GM23338 (cell line): ENCODE measurements at regions not wholly inside any gene's neighbourhood (a gene's known extent, or its start where the extent isn't known, plus 50 kb on each side); places are given as distances from the start of the nearest gene placed in this dataset.

Experiments used
- ATAC-seq: fragments of 200-7000 bp; cut with Tn5 transposase; 3 replicates; pipeline ENCODE4 v1.9.1; 2020
- DNase-seq: peaks from one replicate; pipeline ENCODE4 v3.0.0-alpha.2; 2015; ENCODE audit warnings: low spot score
- H2AFZ ChIP-seq: fragments of 200-600 bp; sonication (generic); 2 replicates; pipeline ENCODE4 v1.8.0; 2016; ENCODE audit warnings: antibody characterized with exemption, mild to moderate bottlenecking, moderate library complexity
- H3F3A ChIP-seq: fragments of 200-600 bp; sonication (generic); replicated peaks from 2 replicates; pipeline ENCODE4 v1.8.0; 2017; ENCODE audit warnings: antibody characterized with exemption, mixed run types, low read depth
- H3K27ac ChIP-seq: fragments of 200-600 bp; sonication (generic); 2 replicates; pipeline ENCODE4 v1.6.1; 2016; ENCODE audit warnings: low read depth
- H3K27me3 ChIP-seq: fragments of 200-600 bp; sonication (generic); 2 replicates; pipeline ENCODE4 v1.8.0; 2016; ENCODE audit warnings: mild to moderate bottlenecking, mixed run types, moderate library complexity; ENCODE audit not compliant: insufficient read depth
- H3K36me3 ChIP-seq: fragments of 200-600 bp; sonication (generic); 2 replicates; pipeline ENCODE4 v1.8.0; 2016; ENCODE audit warnings: mild to moderate bottlenecking; ENCODE audit not compliant: insufficient read depth
- H3K4me1 ChIP-seq: fragments of 200-600 bp; sonication (generic); 2 replicates; pipeline ENCODE4 v1.8.0; 2016; ENCODE audit warnings: mild to moderate bottlenecking, moderate library complexity; ENCODE audit not compliant: insufficient read depth
- H3K4me2 ChIP-seq: fragments of 200-600 bp; sonication (generic); 2 replicates; pipeline ENCODE4 v1.7.1; 2017; ENCODE audit warnings: mixed run types
- H3K4me3 ChIP-seq: fragments of 200-600 bp; sonication (generic); 2 replicates; pipeline ENCODE4 v1.6.1; 2016; ENCODE audit warnings: mixed run types
- H3K79me2 ChIP-seq: fragments of 200-600 bp; sonication (generic); replicated peaks from 2 replicates; pipeline ENCODE4 v1.8.0; 2017; ENCODE audit warnings: mild to moderate bottlenecking; ENCODE audit not compliant: insufficient read depth
- H3K9me2 ChIP-seq: fragments of 200-600 bp; sonication (generic); 2 replicates; pipeline ENCODE4 v1.8.0; 2017; ENCODE audit not compliant: insufficient read depth
- H4K20me1 ChIP-seq: fragments of 200-600 bp; sonication (generic); replicated peaks from 2 replicates; pipeline ENCODE4 v1.8.0; 2017; ENCODE audit warnings: mild to moderate bottlenecking; ENCODE audit not compliant: insufficient read depth
- H3K27ac Mint-ChIP-seq: 2 replicates; pipeline ENCODE4 v1.8.0; 2020; ENCODE audit warnings: inconsistent platforms, mild to moderate bottlenecking, moderate library complexity, mixed read lengths
- H3K27me3 Mint-ChIP-seq: 3 replicates; pipeline ENCODE4 v1.8.0; 2022; ENCODE audit warnings: low read depth, mild to moderate bottlenecking, moderate library complexity, mixed read lengths, inconsistent platforms; ENCODE audit not compliant: insufficient read depth, poor library complexity
- H3K36me3 Mint-ChIP-seq: 3 replicates; pipeline ENCODE4 v1.8.0; 2021; ENCODE audit warnings: low read depth, mild to moderate bottlenecking, inconsistent platforms, moderate library complexity, mixed read lengths
- H3K4me1 Mint-ChIP-seq: 3 replicates; pipeline ENCODE4 v1.8.0; 2020; ENCODE audit warnings: mild to moderate bottlenecking, inconsistent platforms, mixed read lengths
- H3K4me3 Mint-ChIP-seq: 3 replicates; pipeline ENCODE4 v1.8.0; 2021; ENCODE audit warnings: moderate library complexity, mild to moderate bottlenecking, inconsistent platforms, mixed read lengths
- H3K9me3 Mint-ChIP-seq: 3 replicates; pipeline ENCODE4 v1.8.0; 2020; ENCODE audit warnings: moderate library complexity, mild to moderate bottlenecking, inconsistent platforms, mixed read lengths
- CREB1 ChIP-seq: fragments of 250-450 bp; sonication (Bioruptor Pico); IDR thresholded peaks from 2 replicates; pipeline ENCODE4 v1.5.0; 2020; ENCODE audit warnings: low read depth, mild to moderate bottlenecking, moderate library complexity
- CTCF ChIP-seq, 2 experiments: fragments of 200-600 bp in 1 of 2; sonication (generic) in 1 of 2; conservative IDR thresholded peaks; 2 replicates each; pipeline versions ENCODE4 v1.5.1 to v1.6.1; 2016 to 2017; ENCODE audit warnings: antibody characterized with exemption in 2 of 2, low read depth in 2 of 2, mild to moderate bottlenecking in 2 of 2, moderate library complexity in 1 of 2
- ETS1 ChIP-seq: IDR thresholded peaks from 2 replicates; pipeline ENCODE4 v1.6.1; 2016; ENCODE audit warnings: antibody characterized with exemption
- EZH2 ChIP-seq: fragments of 200-600 bp; sonication (generic); IDR thresholded peaks from one replicate; pipeline ENCODE4 v1.8.0; 2017; ENCODE audit warnings: antibody characterized with exemption, mild to moderate bottlenecking, low read depth; ENCODE audit not compliant: unreplicated experiment
- EZH2phosphoT487 ChIP-seq: fragments of 200-600 bp; sonication (generic); IDR thresholded peaks from one replicate; pipeline ENCODE4 v1.8.1; 2018; ENCODE audit warnings: antibody characterized with exemption; ENCODE audit not compliant: unreplicated experiment
- JUNB ChIP-seq: IDR thresholded peaks from one replicate; pipeline ENCODE4 v1.6.1; 2016; ENCODE audit warnings: antibody characterized with exemption; ENCODE audit not compliant: unreplicated experiment
- NANOG ChIP-seq: IDR thresholded peaks from 2 replicates; pipeline ENCODE4 v1.6.1; 2016; ENCODE audit warnings: antibody characterized with exemption, borderline replicate concordance
- POLR2AphosphoS5 ChIP-seq: IDR thresholded peaks from 2 replicates; pipeline ENCODE4 v1.6.1; 2016; ENCODE audit warnings: antibody characterized with exemption, low read depth
- REST ChIP-seq: IDR thresholded peaks from one replicate; pipeline ENCODE4 v1.6.1; 2018; ENCODE audit warnings: antibody characterized with exemption; ENCODE audit not compliant: unreplicated experiment
- STAT1 ChIP-seq: IDR thresholded peaks from one replicate; pipeline ENCODE4 v1.6.1; 2016; ENCODE audit warnings: antibody characterized with exemption; ENCODE audit not compliant: unreplicated experiment
- ZNF114 ChIP-seq: fragments of 250-450 bp; sonication (Bioruptor Pico); IDR thresholded peaks from 2 replicates; pipeline ENCODE4 v1.5.0; 2020; ENCODE audit warnings: mild to moderate bottlenecking, moderate library complexity
- ZNF331 ChIP-seq: fragments of 250-450 bp; sonication (Bioruptor Pico); IDR thresholded peaks from 2 replicates; pipeline ENCODE4 v1.5.0; 2020; ENCODE audit warnings: low read depth, mild to moderate bottlenecking, moderate library complexity
- TF ChIP-seq, protein P1 (sequence below): fragments of 250-450 bp; sonication (Bioruptor Pico); IDR thresholded peaks from 2 replicates; pipeline ENCODE4 v1.5.0; 2020; ENCODE audit warnings: mild to moderate bottlenecking, moderate library complexity

DNA sequence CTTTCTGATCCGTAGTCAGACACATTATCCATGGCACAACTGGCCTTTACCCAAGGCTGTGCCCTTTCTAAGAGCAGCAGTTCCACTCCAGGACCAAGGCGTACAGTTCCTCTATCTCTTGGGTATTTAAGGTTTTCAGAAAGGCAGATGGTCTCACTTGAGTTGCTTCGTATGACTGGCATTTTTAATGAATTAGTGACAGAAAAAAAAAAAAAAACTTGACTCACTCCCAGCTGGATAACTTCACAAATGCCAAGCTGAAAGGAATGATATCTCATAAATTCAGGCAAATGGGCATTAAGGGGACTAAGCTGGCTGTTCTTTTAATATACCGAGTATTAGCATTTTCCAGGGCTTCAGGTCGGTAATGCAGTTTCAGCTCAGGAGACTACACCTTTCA, 60.7 kb downstream of the SLC24A2 start:
- Mint-ChIP-seq H3K4me1 (peaks cover 5% of the 10 kb centered on the region; the same call in 1 of the 3 replicates), H3K27me3 (no peaks in the 10 kb centered on the region), H3K36me3 (no peaks in the 10 kb centered on the region), H3K27ac (no peak overlapping the region), H3K4me3 (no peak overlapping the region), H3K9me3 (no peaks in the 10 kb centered on the region)
- H3K4me3 ChIP-seq, result no peak overlapping the region
- 0 out of 2 replicates have a peak, but pooled peaks cover 3% of the 10 kb centered on the region for H4K20me1 ChIP-seq
- no peak for DNase-seq
- H3K9me2 ChIP-seq, result no peaks in the 10 kb centered on the region
- H3K36me3 ChIP-seq, result no peaks in the 10 kb centered on the region
- H3K79me2 ChIP-seq, result no peaks in the 10 kb centered on the region
- H3K4me2 ChIP-seq, result no peak overlapping the region
- H2AFZ ChIP-seq, result no peak overlapping the region
- TF ChIP-seq STAT1 (no peak), CTCF (conservative IDR thresholded peaks at IDR 0.05; ENCODE audit: low read depth in 2 of 2) (no peak), JUNB (no peak), CREB1 (CRISPR knock-in tag) (no peak), REST (no peak), EZH2 (no peak), ZNF114 (CRISPR knock-in tag) (no peak), ETS1 (no peak), ZNF331 (CRISPR knock-in tag) (no peak), NANOG (no peak), EZH2phosphoT487 (no peak), POLR2AphosphoS5 (no peak)
- TF ChIP-seq, protein P1, sequence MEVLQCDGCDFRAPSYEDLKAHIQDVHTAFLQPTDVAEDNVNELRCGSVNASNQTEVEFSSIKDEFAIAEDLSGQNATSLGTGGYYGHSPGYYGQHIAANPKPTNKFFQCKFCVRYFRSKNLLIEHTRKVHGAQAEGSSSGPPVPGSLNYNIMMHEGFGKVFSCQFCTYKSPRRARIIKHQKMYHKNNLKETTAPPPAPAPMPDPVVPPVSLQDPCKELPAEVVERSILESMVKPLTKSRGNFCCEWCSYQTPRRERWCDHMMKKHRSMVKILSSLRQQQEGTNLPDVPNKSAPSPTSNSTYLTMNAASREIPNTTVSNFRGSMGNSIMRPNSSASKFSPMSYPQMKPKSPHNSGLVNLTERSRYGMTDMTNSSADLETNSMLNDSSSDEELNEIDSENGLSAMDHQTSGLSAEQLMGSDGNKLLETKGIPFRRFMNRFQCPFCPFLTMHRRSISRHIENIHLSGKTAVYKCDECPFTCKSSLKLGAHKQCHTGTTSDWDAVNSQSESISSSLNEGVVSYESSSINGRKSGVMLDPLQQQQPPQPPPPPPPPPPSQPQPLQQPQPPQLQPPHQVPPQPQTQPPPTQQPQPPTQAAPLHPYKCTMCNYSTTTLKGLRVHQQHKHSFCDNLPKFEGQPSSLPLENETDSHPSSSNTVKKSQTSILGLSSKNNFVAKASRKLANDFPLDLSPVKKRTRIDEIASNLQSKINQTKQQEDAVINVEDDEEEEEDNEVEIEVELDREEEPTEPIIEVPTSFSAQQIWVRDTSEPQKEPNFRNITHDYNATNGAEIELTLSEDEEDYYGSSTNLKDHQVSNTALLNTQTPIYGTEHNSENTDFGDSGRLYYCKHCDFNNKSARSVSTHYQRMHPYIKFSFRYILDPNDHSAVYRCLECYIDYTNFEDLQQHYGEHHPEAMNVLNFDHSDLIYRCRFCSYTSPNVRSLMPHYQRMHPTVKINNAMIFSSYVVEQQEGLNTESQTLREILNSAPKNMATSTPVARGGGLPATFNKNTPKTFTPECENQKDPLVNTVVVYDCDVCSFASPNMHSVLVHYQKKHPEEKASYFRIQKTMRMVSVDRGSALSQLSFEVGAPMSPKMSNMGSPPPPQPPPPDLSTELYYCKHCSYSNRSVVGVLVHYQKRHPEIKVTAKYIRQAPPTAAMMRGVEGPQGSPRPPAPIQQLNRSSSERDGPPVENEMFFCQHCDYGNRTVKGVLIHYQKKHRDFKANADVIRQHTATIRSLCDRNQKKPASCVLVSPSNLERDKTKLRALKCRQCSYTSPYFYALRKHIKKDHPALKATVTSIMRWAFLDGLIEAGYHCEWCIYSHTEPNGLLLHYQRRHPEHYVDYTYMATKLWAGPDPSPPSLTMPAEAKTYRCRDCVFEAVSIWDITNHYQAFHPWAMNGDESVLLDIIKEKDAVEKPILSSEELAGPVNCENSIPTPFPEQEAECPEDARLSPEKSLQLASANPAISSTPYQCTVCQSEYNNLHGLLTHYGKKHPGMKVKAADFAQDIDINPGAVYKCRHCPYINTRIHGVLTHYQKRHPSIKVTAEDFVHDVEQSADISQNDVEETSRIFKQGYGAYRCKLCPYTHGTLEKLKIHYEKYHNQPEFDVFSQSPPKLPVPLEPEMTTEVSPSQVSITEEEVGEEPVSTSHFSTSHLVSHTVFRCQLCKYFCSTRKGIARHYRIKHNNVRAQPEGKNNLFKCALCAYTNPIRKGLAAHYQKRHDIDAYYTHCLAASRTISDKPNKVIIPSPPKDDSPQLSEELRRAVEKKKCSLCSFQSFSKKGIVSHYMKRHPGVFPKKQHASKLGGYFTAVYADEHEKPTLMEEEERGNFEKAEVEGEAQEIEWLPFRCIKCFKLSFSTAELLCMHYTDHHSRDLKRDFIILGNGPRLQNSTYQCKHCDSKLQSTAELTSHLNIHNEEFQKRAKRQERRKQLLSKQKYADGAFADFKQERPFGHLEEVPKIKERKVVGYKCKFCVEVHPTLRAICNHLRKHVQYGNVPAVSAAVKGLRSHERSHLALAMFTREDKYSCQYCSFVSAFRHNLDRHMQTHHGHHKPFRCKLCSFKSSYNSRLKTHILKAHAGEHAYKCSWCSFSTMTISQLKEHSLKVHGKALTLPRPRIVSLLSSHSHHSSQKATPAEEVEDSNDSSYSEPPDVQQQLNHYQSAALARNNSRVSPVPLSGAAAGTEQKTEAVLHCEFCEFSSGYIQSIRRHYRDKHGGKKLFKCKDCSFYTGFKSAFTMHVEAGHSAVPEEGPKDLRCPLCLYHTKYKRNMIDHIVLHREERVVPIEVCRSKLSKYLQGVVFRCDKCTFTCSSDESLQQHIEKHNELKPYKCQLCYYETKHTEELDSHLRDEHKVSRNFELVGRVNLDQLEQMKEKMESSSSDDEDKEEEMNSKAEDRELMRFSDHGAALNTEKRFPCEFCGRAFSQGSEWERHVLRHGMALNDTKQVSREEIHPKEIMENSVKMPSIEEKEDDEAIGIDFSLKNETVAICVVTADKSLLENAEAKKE, result no peak
- ATAC-seq, result no peak
- no peaks in the 10 kb centered on the region for H3K27me3 ChIP-seq
- no peaks in the 10 kb centered on the region for H3F3A ChIP-seq
- H3K27ac ChIP-seq, result no peak overlapping the region
- no peaks in the 10 kb centered on the region for H3K4me1 ChIP-seq
